ENCODE measurements at regions not wholly inside any gene's neighbourhood (a gene's known extent, or its start where the extent isn't known, plus 50 kb on each side); places are given as distances from the start of the nearest gene placed in this dataset.

- TF ChIP-seq HDGF (IDR thresholded peaks at IDR 0.05) (no peak), CTCF (IDR thresholded peaks at IDR 0.05 in 2 of 3, conservative IDR thresholded peaks at IDR 0.05 in 1 of 3; ENCODE audit: insufficient read depth in 2 of 3, low read depth in 1 of 3, low read length in 3 of 3) (no peak), JUNB (CRISPR knock-in tag; conservative IDR thresholded peaks at IDR 0.05) (no peak), ESRRA (IDR thresholded peaks at IDR 0.05; ENCODE audit: borderline replicate concordance, low read depth) (no peak), KHSRP (IDR thresholded peaks at IDR 0.05) (no peak), JUND (IDR thresholded peaks at IDR 0.05; ENCODE audit: borderline replicate concordance, low read depth, low read length) (no peak), JUND (tag; IDR thresholded peaks at IDR 0.05; ENCODE audit: borderline replicate concordance, low read depth, low read length) (no peak), ZC3H4 (CRISPR knock-in tag; IDR thresholded peaks at IDR 0.05; ENCODE audit: borderline replicate concordance) (no peak), CREBBP (IDR thresholded peaks at IDR 0.05; ENCODE audit: low read depth, low read length) (no peak), POLR2AphosphoS2 (IDR thresholded peaks at IDR 0.05; ENCODE audit: low read length) (no peak)
These were observed 134.0 kb downstream of the TOMM20 start for GRCh38 chr1:234994436-234995295.

All from K562 (cell line).